NCI-H2029 treated with DMSO at 0.1 percent for 48 hours (cell line): ENCODE measurements at regions not wholly inside any gene's neighbourhood (a gene's known extent, or its start where the extent isn't known, plus 50 kb on each side); places are given as distances from the start of the nearest gene placed in this dataset.
A peak's percentile ranks its signal among the peaks of the same experiment; 100 is the strongest.

Experiments
- DNase-seq: peaks from one replicate; lab custom pipeline; 2025; lab: John Stamatoyannopoulos, UW

GRCh38 chr1:163013826-163014600 is 55.1 kb upstream of the RGS4 start:
- DNase-seq: peak; percentile 19

- no peak for DNase-seq
Measured at GRCh38 chr1:163006051-163006834, 62.9 kb upstream of the RGS4 start.

DNA sequence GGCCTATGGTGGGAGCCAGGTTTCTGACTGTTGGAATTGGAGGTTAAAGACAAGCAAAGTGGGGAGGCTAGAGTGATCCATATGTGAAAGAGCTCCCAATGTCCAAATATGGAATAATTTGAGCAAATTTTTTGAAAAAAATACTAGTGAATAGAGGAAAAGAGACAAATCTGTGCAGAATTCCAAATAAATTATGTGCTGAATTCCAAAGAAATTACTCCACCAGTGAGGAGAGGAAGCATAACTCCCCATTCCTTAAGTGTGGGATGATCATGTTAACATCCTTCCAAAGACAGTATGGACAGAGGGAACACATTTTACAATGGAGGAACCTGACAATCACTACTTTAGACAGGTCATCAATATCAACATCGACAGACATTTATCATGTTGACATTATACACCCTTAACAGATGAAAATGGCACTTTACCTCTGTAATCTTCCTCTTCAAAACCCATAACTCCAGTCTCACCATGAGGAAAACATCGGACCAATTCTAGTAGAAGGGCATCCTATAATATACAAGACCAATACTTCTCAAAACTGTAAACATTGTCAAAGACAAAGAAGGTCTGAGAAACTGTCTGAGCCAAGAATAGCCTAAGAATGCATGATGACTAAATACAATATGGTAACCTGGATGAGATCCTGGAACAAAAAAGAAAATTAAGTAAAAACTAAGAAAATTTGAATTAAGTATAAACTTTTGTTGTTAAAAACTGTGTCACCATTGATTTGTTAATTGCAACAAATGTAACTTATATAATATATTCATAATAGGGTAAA is 71.5 kb upstream of the RGS4 start:
- DNase-seq: no peak

GRCh38 chr1:162996261-162996660 is 72.9 kb upstream of the RGS4 start:
- DNase-seq: no peak

GRCh38 chr1:162994921-162995320 is 74.2 kb upstream of the RGS4 start:
- no peak for DNase-seq

GRCh38 chr1:162993846-162994245 is 75.3 kb upstream of the RGS4 start:
- DNase-seq: no peak

- DNase-seq: no peak
Measured at GRCh38 chr1:162992945-162993344, 76.2 kb upstream of the RGS4 start.

GRCh38 chr1:162991444-162991843 is 77.7 kb upstream of the RGS4 start:
- no peak for DNase-seq

DNA sequence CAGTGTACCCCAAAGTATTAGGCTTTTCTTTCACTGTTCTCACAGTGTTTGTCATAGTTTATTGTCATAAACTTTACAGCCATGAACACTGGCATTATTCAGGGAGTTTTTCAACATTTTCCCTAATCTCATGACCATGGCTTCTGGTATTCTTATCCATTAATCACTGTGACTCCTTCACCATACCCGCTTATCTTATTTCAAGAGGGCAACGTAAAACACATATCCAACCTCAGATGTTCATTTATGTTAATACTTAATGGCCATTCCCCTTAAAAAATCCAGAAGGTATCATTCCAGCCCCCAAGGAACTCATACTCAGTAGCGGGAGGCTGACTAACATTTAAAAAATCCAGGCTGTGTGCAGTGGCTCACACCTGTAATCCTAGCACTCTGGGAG is 78.5 kb upstream of the RGS4 start:
- no peak for DNase-seq

- DNase-seq: no peak
Measured at GRCh38 chr1:162988869-162989268, 80.3 kb upstream of the RGS4 start.

GRCh38 chr1:162987866-162988265 is 81.3 kb upstream of the RGS4 start:
- DNase-seq: no peak

DNA sequence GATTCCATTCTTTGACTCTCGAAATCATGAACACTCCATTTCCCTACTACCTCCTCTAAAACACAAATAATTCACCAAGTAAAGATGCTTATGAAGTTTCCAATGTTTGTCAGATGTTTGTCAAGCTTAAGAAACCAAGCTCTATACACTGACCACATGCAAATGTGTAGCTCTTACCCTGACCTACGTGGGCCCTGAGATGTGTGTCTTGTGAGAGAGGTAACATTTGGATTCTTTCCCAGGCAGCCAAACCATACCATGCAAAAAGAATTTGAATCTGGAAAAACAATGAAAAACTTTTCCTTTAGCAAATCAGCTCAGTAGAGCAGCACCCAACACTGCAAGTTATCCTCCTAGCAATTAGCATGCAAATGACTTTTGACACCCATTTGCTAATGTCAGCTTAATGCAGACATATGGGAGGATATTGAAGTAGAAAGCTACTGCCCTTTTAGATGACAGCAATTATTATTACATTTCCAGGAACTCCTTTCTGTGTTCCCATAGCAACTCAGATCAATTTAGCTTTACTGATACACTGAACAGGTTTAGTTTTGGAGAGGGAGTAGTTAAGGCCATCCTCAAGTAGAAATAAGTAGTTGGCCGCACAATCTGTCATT is 83.2 kb upstream of the RGS4 start:
- no peak for DNase-seq

DNA sequence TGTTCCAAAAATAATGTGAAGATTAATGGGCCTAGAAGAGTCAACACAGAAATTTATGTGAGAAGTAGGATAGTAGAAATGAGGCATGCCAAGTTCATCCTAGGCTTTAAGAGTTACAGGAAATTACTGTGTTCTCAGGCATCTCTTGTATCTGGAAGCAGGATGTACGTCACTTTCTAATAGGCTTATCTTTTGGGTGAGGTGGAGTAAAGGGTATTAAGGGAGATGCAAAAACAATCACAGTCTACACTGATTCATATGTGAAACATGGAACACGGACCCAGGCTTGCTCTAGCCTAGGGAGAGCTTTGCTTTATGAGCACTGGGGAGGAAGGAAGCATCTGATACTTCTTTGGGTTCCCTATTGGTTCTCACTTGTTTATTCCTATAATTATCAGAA is 84.5 kb upstream of the RGS4 start:
- DNase-seq: no peak

DNA sequence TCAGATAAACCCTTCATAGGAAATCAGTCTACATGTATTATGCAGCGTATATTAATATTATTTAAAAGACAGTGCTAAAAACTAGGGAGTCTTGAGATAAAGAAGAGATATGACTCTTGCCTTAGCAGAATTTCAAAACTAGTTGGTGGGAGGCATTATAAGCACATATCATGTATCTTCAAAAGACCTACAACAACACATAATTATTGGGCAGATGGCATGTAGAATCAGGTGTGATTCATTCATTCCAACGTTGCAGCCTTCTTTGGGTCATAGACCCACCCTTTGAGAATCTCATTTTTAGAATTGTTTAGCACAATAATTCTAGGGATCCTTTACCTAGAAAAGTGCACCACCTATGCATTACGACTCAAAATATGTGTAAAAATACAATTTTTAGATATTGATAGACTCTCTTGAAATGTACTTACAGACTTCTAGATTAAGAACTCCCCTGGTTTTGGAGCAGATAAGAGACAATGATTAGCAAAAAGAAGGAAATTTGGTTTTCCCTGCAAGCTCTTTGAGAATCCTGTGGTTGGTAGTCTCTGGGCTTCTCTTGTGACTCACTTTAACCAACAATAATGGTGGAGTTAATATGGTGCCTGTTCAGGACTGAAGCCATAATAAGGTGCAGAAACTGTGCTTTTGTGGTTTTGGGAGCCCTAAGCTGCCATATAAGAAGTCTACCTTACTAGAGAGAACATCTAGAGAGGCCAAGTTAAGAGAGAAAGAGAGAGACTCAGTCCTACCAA is 85.3 kb upstream of the RGS4 start:
- DNase-seq: no peak

DNA sequence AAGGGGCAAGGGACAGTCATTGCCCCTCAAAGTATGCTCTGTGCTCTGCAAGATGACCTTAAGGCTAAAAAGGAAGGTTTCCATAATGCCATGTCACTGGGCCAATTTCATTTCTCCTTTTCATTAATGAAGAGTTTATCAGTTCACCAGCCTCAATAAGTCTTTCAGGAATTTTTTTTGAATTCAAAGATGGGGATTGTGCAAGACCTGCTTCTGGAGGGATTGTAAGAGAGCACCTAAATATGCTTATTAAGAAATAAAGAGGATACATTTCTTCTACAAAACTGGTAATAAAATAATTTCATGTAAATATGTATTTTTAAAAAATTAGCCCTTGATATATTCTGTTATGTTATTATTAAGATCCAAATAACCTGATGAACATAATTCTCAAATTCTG is 86.8 kb upstream of the RGS4 start:
- DNase-seq: no peak

- DNase-seq: no peak
Measured at GRCh38 chr1:162977944-162978568, 91.1 kb upstream of the RGS4 start.

DNA sequence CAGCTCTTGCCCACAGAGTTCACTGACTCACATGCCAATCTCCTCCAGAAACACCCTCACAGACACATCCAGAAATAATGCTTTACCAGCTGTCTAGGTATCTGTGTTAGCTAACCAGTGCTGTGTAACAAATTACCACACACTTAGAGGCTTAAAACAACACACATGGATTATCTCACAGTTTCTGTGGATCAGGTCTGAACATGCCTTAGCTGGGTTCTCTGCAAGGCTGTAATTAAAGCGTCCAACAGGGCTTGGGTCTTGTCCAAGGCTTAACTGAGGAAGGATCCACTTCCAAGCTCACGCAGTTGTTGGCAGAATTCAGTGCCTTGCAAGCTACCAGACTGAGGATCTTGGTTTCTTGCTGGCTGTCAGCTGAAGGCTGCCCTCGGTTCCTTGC is 92.5 kb upstream of the RGS4 start:
- DNase-seq: no peak

DNA sequence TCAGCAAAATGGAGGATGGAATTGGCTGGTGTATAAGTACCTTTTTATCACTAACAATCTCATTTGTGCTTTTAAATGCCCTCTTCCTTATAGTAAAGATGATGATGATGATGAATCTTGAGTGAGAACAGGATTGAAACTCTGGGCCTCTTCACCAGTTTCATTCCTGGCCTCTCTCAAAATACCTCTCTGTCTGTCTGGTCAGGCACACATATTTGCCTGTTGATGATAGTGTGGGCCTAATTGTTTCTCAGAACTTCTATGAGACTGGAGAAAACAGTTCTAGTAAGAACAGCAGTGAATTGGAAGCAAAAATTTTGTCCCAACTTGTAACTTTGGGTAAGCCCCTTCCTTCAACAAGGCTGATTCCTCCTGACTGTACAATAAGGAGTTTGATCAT is 94.4 kb upstream of the RGS4 start:
- no peak for DNase-seq

DNA sequence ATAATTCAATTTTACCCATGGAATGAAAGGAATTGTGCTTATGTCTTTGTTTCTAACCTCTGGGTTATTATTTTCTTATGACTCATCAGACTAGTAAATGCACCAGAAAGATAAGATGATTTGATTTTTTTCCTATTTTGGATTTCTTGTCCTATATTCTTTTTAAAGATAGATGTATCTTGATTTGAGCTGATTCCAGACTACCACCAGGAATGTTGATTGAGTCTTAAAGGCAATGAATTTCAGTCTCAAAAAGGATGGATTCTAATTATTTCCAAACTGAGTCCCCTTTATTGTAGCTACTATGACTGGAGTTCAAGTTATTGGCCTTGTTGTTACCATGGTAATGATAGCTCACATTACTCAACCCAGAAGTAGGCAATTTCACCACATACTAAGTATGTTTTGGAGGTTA is 95.8 kb upstream of the RGS4 start:
- DNase-seq: no peak

GRCh38 chr1:162972773-162973172 is 96.4 kb upstream of the RGS4 start:
- no peak for DNase-seq

GRCh38 chr1:162970021-162970420 is 99.1 kb upstream of the RGS4 start:
- no peak for DNase-seq
